Activated CD4-positive, alpha-beta T cell treated with anti-CD3 and anti-CD28 coated beads, Interleukin-2, amount 10 ng/mL, durations not matched to agents 24 days and 14 days (primary cell): ENCODE measurements at regions not wholly inside any gene's neighbourhood (a gene's known extent, or its start where the extent isn't known, plus 50 kb on each side); places are given as distances from the start of the nearest gene placed in this dataset.

ENCODE experiments used
- DNase-seq: peaks from one replicate; pipeline ENCODE4 v3.0.0; 2022
- H3K27ac Mint-ChIP-seq: one replicate; pipeline ENCODE4 v1.8.0; 2022; ENCODE audit warnings: mild to moderate bottlenecking, mixed read lengths
- H3K27me3 Mint-ChIP-seq: one replicate; pipeline ENCODE4 v1.8.0; 2022; ENCODE audit warnings: mixed read lengths
- H3K36me3 Mint-ChIP-seq: one replicate; pipeline ENCODE4 v1.8.0; 2022; ENCODE audit warnings: low read depth, mild to moderate bottlenecking, mixed read lengths
- H3K4me1 Mint-ChIP-seq: one replicate; pipeline ENCODE4 v1.8.0; 2021; ENCODE audit warnings: mixed read lengths
- H3K4me3 Mint-ChIP-seq: one replicate; pipeline ENCODE4 v1.8.0; 2022; ENCODE audit warnings: mild to moderate bottlenecking, moderate library complexity, mixed read lengths
- H3K9me3 Mint-ChIP-seq: one replicate; pipeline ENCODE4 v1.8.0; 2021; ENCODE audit warnings: mixed read lengths
- intact Hi-C: fragments of 100-400 bp; cut with micrococcal nuclease; formaldehyde crosslinking; loops from one replicate; pipeline ENCODE4 v1.15.1; 2023

DNA sequence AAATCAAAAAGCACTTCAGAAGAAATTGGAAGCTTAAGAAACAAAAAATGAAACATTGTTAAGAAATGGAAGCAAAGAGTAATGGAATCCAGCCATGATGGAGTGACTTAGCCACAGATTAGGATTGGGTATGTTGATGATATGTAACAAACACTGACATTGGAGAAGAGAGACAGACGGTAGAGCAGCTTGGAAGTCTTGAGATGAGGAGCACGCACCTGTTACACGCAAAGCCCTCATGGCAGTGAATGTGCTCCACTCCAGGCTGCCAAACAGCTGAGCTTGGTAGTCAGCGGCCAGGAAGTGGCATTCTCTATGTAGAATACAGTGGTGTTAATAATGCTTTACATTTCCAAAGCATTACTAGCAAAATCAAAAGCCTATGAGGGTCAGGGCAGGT, 56.9 kb upstream of the GPRIN3 start:
- Mint-ChIP-seq H3K4me3 (no peak overlapping the region), H3K36me3 (no peaks in the 10 kb centered on the region), H3K9me3 (peaks cover 39% of the 10 kb centered on the region), H3K27me3 (no peaks in the 10 kb centered on the region), H3K4me1 (peaks cover 10% of the 10 kb centered on the region), H3K27ac (no peak overlapping the region)
- DNase-seq: no peak
- intact Hi-C loops: loop anchor here (10.0 kb wide), 1 partner anchor 60 kb away; no protein-coding TSS in a partner anchor

DNA sequence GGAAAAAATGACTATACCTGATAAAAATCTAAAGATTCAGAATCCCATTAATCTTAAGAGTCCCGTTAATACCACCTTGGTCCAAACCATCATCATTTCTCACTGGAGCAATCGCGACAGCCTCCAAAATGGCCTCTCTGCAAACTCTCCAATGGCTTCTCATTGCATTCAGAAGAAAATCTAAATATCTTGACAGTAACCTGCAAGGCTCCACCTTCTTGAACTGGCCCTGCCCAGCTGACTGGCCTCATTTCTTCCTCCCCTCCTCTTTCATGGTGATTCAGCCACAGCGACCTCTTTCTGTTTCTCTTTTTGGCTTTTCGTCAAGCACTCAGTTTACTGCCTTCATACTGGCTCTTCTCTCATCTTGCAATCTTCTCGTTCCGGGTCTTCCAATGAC, 56.2 kb upstream of the GPRIN3 start:
- H3K27ac Mint-ChIP-seq: no peak overlapping the region
- H3K36me3 Mint-ChIP-seq: no peaks in the 10 kb centered on the region
- peaks cover 10% of the 10 kb centered on the region for H3K4me1 Mint-ChIP-seq
- no peak for DNase-seq
- no peak overlapping the region for H3K4me3 Mint-ChIP-seq
- peaks cover 37% of the 10 kb centered on the region for H3K9me3 Mint-ChIP-seq
- no peaks in the 10 kb centered on the region for H3K27me3 Mint-ChIP-seq
- intact Hi-C loops: loop anchor here (10.0 kb wide), 1 partner anchor 61 kb away; no protein-coding TSS in a partner anchor

DNA sequence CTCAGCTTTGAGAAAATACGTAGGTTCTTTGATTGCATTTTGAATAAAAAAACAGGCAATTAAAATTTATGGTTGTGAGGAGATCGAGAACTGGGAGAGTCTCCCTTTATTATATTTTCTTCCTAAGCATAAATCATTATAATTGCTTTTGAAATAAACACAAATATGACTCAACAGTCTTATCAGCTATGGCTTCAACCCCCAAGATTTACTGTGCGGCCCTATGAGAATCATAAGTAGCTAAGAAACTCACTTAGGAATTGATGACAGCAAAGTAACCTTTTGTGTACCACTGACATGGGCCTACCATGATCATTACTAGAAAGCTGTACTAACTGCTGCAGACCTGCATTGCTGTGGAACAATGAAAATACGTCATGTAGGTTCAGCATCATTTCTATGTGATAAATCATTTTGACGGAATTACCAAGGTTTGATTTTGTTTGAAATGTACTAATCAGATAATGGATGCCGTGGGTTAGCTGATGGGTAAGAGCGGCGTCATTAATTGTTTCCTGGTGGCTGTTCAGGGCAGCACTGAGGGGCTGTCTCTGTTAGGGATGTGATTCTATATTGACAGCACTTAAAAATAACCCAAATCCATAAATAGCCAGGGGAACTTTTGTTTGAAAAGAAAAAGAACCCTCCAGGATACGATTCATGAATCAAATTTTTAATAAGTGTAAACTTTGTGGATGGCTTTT, 51.5 kb upstream of the GPRIN3 start:
- intact Hi-C loops: no loop called here
- Mint-ChIP-seq H3K27ac (no peak overlapping the region), H3K27me3 (peaks cover 10% of the 10 kb centered on the region), H3K9me3 (peaks cover 13% of the 10 kb centered on the region), H3K4me3 (no peak overlapping the region), H3K36me3 (no peaks in the 10 kb centered on the region), H3K4me1 (peaks cover 2% of the 10 kb centered on the region)
- no peak for DNase-seq

DNA sequence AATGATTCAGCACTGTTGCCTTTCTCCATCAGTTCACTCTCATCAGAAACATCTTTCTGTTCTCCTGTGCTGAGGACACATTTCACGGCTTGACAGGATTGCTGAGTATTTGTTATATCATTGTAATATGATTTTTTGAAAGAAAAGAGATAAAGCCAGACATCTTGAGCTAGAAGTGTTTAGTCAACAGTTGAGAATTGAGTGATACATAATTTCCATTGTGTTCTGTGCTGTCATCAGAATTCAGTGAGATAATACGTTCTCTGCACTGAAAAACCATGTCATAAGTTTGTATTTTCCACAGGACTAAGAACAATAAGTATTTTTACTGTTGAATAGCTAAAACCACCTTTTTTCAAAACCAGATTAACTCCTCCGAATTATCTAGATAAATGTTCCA, 50.2 kb upstream of the GPRIN3 start:
- no peak overlapping the region for H3K27ac Mint-ChIP-seq
- H3K4me1 Mint-ChIP-seq: no peaks in the 10 kb centered on the region
- no peaks in the 10 kb centered on the region for H3K36me3 Mint-ChIP-seq

More for the DNA sequence above, 50.2 kb upstream of the GPRIN3 start:
- DNase-seq: no peak
- Mint-ChIP-seq H3K9me3 (peaks cover 9% of the 10 kb centered on the region), H3K27me3 (peaks cover 10% of the 10 kb centered on the region), H3K4me3 (no peak overlapping the region)
- intact Hi-C loops: no loop called here
